Fibroblast of lung (primary cell): ENCODE measurements at regions not wholly inside any gene's neighbourhood (a gene's known extent, or its start where the extent isn't known, plus 50 kb on each side); places are given as distances from the start of the nearest gene placed in this dataset.

Experiments
- DNase-seq, 2 donors: peaks; one replicate each; pipeline versions ENCODE4 v3.0.0 to v3.0.0-alpha.2; 2010; ENCODE audit warnings: low read depth in 2 of 2
- H2AFZ ChIP-seq: 2 replicates; pipeline ENCODE4 v1.5.1; 2012; ENCODE audit warnings: low read length, control low read depth, inconsistent platforms
- H3K27ac ChIP-seq: 2 replicates; pipeline ENCODE4 v1.5.1; 2011; ENCODE audit warnings: low read length, control low read depth; ENCODE audit not compliant: insufficient read depth
- H3K27me3 ChIP-seq: 2 replicates; pipeline ENCODE4 v1.5.1; 2011; ENCODE audit warnings: mild to moderate bottlenecking, low read length; ENCODE audit not compliant: control insufficient read depth, insufficient read depth
- H3K36me3 ChIP-seq: 2 replicates; pipeline ENCODE4 v1.5.1; 2011; ENCODE audit warnings: low read length; ENCODE audit not compliant: control insufficient read depth, insufficient read depth
- H3K4me1 ChIP-seq: 2 replicates; pipeline ENCODE4 v1.5.1; 2011; ENCODE audit warnings: low read length; ENCODE audit not compliant: control insufficient read depth, insufficient read depth; ENCODE audit errors: extremely low read depth
- H3K4me2 ChIP-seq: 2 replicates; pipeline ENCODE4 v1.5.1; 2011; ENCODE audit warnings: low read length, control low read depth; ENCODE audit not compliant: insufficient read depth; ENCODE audit errors: extremely low read depth
- H3K4me3 ChIP-seq, 4 experiments: fragments of 200-600 bp in 1 of 4; sonication (generic) in 1 of 4; replicated peaks in 1 of 4; 2 replicates each; pipeline ENCODE4 v1.5.1; 2011 to 2016; ENCODE audit warnings: low read length in 4 of 4, low read depth in 3 of 4, mild to moderate bottlenecking in 3 of 4, control low read depth in 2 of 4, inconsistent platforms in 1 of 4, mixed read lengths in 1 of 4; ENCODE audit not compliant: insufficient read depth in 1 of 4; ENCODE audit errors: control extremely low read depth in 1 of 4
- H3K79me2 ChIP-seq: 2 replicates; pipeline ENCODE4 v1.5.1; 2012; ENCODE audit warnings: mild to moderate bottlenecking, low read length, inconsistent platforms; ENCODE audit not compliant: control insufficient read depth, insufficient read depth
- H3K9ac ChIP-seq: 2 replicates; pipeline ENCODE4 v1.5.1; 2011; ENCODE audit warnings: mild to moderate bottlenecking, low read length, control low read depth; ENCODE audit not compliant: insufficient read depth
- H3K9me3 ChIP-seq: 2 replicates; pipeline ENCODE4 v1.5.1; 2012; ENCODE audit warnings: low read depth, low read length; ENCODE audit not compliant: control insufficient read depth, insufficient read depth
- H4K20me1 ChIP-seq: 2 replicates; pipeline ENCODE4 v1.5.1; 2011; ENCODE audit warnings: low read length; ENCODE audit not compliant: control insufficient read depth, insufficient read depth; ENCODE audit errors: extremely low read depth
- EZH2 ChIP-seq: IDR thresholded peaks from 2 replicates; pipeline ENCODE4 v1.5.1; 2012; ENCODE audit warnings: low read length, control low read depth, mild to moderate bottlenecking; ENCODE audit errors: missing control alignments
- TF ChIP-seq, protein P1 (sequence below), 2 donors: IDR thresholded peaks in 1 of 2; conservative IDR thresholded peaks in 1 of 2; 1 replicate in 1 of 2; 2 replicates in 1 of 2; pipeline ENCODE4 v1.5.1; 2011 to 2012; ENCODE audit warnings: low read length in 2 of 2, control low read depth in 1 of 2, inconsistent platforms in 1 of 2, low read depth in 1 of 2, mild to moderate bottlenecking in 1 of 2

DNA sequence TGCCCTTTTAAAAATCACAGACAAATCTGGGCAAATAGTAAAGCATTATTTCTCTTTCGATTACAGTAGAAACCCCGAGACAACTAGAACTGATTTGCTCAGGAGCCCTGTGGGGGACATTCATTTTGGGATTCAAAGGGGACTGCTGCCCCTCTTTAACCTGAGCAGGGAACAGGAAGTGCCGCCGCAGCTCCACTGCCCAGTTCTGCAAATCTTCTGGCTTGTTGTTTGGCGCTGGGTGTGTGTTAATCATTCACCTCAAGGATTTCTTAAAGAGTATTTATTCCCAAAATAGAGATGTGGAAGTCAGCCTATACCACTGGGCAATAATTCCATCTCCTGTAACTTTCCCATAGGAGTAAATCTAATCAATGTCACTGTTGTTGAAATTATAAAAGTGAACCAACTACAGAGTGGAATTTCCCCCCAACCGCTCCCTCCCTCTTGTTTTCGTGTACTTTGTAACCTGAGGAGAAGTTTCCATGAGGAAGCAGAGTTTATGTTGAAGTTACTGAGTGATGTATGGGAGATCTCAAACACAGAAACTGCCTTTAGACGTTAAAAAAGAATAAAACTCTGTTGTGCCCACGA is 515.8 kb downstream of the KLF12 start:
- Histone ChIP-seq H2AFZ (no peak overlapping the region), H3K9me3 (no peaks in the 10 kb centered on the region), H3K4me1 (no peaks in the 10 kb centered on the region), H3K36me3 (no peaks in the 10 kb centered on the region), H4K20me1 (no peaks in the 10 kb centered on the region), H3K27ac (no peak overlapping the region), H3K27me3 (no peaks in the 10 kb centered on the region), H3K4me2 (no peak overlapping the region), H3K9ac (no peak overlapping the region), H3K79me2 (no peaks in the 10 kb centered on the region), H3K4me3 (no peak overlapping the region)
- no peak for DNase-seq
- no peak for TF ChIP-seq EZH2
- TF ChIP-seq, protein P1, sequence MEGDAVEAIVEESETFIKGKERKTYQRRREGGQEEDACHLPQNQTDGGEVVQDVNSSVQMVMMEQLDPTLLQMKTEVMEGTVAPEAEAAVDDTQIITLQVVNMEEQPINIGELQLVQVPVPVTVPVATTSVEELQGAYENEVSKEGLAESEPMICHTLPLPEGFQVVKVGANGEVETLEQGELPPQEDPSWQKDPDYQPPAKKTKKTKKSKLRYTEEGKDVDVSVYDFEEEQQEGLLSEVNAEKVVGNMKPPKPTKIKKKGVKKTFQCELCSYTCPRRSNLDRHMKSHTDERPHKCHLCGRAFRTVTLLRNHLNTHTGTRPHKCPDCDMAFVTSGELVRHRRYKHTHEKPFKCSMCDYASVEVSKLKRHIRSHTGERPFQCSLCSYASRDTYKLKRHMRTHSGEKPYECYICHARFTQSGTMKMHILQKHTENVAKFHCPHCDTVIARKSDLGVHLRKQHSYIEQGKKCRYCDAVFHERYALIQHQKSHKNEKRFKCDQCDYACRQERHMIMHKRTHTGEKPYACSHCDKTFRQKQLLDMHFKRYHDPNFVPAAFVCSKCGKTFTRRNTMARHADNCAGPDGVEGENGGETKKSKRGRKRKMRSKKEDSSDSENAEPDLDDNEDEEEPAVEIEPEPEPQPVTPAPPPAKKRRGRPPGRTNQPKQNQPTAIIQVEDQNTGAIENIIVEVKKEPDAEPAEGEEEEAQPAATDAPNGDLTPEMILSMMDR (conservative IDR thresholded peaks at IDR 0.05 in 1 of 2, IDR thresholded peaks at IDR 0.05 in 1 of 2; ENCODE audit: low read depth in 1 of 2, low read length in 2 of 2), result no peak

DNA sequence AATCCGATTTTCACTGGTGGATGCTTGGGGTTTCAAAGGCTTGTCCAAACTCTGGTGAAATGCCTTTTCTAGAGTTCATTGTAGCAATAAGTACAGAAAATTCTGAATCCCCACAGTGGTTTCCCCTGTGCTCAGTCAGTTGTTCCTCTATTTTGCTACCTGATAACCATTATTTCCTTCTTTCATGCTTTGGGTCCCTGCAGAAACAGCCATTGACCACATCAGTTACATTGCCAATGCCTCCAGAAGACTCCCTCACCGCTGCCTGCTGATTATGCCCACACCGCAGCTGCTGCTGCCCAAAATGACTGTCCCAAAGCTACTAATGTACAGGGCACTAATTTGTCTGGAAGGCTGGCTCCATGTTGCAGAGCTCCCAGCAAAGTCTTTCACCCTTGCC is 517.3 kb downstream of the KLF12 start:
- Histone ChIP-seq H3K4me1 (no peaks in the 10 kb centered on the region), H3K4me2 (no peak overlapping the region), H3K79me2 (no peaks in the 10 kb centered on the region), H2AFZ (no peak overlapping the region), H3K9me3 (no peaks in the 10 kb centered on the region), H3K9ac (no peak overlapping the region), H3K27ac (no peak overlapping the region), H3K4me3 (no peak overlapping the region), H3K36me3 (no peaks in the 10 kb centered on the region), H3K27me3 (no peaks in the 10 kb centered on the region), H4K20me1 (no peaks in the 10 kb centered on the region)
- no peak for TF ChIP-seq EZH2
- TF ChIP-seq, protein P1 (conservative IDR thresholded peaks at IDR 0.05 in 1 of 2, IDR thresholded peaks at IDR 0.05 in 1 of 2; ENCODE audit: low read depth in 1 of 2, low read length in 2 of 2), result no peak
- DNase-seq, result no peak

DNA sequence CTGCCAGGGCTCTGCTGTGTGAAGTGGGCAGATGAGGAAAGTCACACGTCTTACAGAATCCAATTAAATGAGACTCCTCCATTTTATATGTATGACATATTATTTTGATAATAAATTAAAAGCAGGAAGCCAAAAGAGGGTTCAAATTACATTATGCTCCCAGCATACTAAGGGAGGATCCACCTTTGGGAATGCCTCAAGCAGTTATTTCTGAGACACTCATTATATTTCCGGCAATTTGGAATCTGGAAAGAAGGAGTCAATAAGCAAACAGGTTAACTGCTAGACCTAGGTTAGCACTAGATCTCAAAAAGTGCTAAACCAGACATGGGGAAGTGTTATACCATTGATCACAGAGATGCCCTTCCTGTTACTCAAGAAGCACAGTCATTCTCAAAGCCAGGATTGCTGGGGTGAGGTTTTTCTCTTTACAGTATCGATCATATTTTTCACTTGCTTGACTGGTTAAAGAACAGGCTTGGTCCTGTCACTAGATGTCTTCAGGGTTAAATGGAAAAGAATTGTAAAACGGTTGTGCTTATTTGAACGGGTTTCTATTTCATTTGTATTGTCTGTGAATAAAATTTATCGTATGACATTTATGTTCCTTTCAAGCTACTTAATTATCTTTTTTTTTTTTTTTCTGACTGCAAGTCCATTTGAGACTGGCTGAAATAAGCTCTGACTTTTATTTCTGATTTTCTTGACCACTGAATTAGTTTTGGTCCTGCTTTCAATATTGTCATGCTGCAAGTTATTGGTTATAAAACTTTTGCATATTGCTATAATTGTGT is 523.2 kb downstream of the KLF12 start:
- no peaks in the 10 kb centered on the region for H3K27me3 ChIP-seq
- no peak overlapping the region for H3K27ac ChIP-seq
- no peaks in the 10 kb centered on the region for H3K4me1 ChIP-seq
- no peak overlapping the region for H3K4me3 ChIP-seq
- no peaks in the 10 kb centered on the region for H3K36me3 ChIP-seq
- H3K4me2 ChIP-seq, result no peak overlapping the region
- H3K9me3 ChIP-seq, result no peaks in the 10 kb centered on the region
- H3K79me2 ChIP-seq, result no peaks in the 10 kb centered on the region
- H2AFZ ChIP-seq, result no peak overlapping the region
- TF ChIP-seq, protein P1 (conservative IDR thresholded peaks at IDR 0.05 in 1 of 2, IDR thresholded peaks at IDR 0.05 in 1 of 2; ENCODE audit: low read depth in 1 of 2, low read length in 2 of 2), result no peak
- TF ChIP-seq EZH2, result no peak
- H3K9ac ChIP-seq, result no peak overlapping the region
- no peaks in the 10 kb centered on the region for H4K20me1 ChIP-seq
- no peak for DNase-seq
